ENCODE measurements at regions not wholly inside any gene's neighbourhood (a gene's known extent, or its start where the extent isn't known, plus 50 kb on each side); places are given as distances from the start of the nearest gene placed in this dataset.
"Not testable (repeated sequence)": the region's sequence is repeated elsewhere in the genome, so short reads cannot be mapped to it uniquely, and the experiment has no call there.

GRCh38 chr2:125658583-125658982 lies 997.4 kb upstream of the GYPC start:
- no peak for DNase-seq

GRCh38 chr2:125660369-125660768 lies 995.6 kb upstream of the GYPC start:
- H3K9me3 Mint-ChIP-seq; H3K4me3 Mint-ChIP-seq; H3K27ac Mint-ChIP-seq; H3K27me3 Mint-ChIP-seq (ENCODE audit: low read depth, poor library complexity); DNase-seq; H3K4me1 Mint-ChIP-seq; H3K36me3 Mint-ChIP-seq (ENCODE audit: low read depth): not testable (repeated sequence)

More at GRCh38 chr2:125658583-125658982, 997.4 kb upstream of the GYPC start:
- Mint-ChIP-seq H3K36me3 (ENCODE audit: low read depth) (no peaks in the 10 kb centered on the region), H3K4me3 (no peak overlapping the region), H3K27me3 (ENCODE audit: low read depth, poor library complexity) (peaks cover 5% of the 10 kb centered on the region), H3K27ac (no peak overlapping the region), H3K9me3 (no peaks in the 10 kb centered on the region), H3K4me1 (no peaks in the 10 kb centered on the region)
- TF ChIP-seq, protein P1, sequence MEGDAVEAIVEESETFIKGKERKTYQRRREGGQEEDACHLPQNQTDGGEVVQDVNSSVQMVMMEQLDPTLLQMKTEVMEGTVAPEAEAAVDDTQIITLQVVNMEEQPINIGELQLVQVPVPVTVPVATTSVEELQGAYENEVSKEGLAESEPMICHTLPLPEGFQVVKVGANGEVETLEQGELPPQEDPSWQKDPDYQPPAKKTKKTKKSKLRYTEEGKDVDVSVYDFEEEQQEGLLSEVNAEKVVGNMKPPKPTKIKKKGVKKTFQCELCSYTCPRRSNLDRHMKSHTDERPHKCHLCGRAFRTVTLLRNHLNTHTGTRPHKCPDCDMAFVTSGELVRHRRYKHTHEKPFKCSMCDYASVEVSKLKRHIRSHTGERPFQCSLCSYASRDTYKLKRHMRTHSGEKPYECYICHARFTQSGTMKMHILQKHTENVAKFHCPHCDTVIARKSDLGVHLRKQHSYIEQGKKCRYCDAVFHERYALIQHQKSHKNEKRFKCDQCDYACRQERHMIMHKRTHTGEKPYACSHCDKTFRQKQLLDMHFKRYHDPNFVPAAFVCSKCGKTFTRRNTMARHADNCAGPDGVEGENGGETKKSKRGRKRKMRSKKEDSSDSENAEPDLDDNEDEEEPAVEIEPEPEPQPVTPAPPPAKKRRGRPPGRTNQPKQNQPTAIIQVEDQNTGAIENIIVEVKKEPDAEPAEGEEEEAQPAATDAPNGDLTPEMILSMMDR (IDR thresholded peaks at IDR 0.05), result no peak

DNA sequence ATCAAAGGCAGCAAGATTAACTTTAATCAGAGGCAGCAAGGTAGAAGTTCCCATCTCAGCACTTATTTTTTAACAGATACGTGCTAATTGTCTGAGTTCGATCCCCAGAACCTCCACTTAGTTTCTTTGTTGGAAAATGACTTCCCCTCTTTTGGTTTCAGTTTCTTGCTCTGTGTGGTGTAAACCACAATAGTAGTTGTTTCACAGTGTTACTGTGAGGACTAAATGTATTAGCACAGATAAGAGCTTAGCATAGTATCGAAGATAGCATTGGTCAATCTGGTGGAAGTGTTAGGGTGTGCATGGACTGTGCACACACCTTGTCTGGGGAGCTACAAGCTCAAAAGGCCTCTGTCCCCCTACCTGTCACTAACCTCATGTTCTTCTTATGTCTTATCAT lies 988.3 kb upstream of the GYPC start:
- TF ChIP-seq, protein P1 (IDR thresholded peaks at IDR 0.05), result no peak
- Mint-ChIP-seq H3K27ac (no peak overlapping the region), H3K4me3 (no peak overlapping the region), H3K9me3 (peaks cover 4% of the 10 kb centered on the region), H3K27me3 (ENCODE audit: low read depth, poor library complexity) (peaks cover 6% of the 10 kb centered on the region), H3K4me1 (no peaks in the 10 kb centered on the region), H3K36me3 (ENCODE audit: low read depth) (no peaks in the 10 kb centered on the region)
- DNase-seq, result no peak

DNA sequence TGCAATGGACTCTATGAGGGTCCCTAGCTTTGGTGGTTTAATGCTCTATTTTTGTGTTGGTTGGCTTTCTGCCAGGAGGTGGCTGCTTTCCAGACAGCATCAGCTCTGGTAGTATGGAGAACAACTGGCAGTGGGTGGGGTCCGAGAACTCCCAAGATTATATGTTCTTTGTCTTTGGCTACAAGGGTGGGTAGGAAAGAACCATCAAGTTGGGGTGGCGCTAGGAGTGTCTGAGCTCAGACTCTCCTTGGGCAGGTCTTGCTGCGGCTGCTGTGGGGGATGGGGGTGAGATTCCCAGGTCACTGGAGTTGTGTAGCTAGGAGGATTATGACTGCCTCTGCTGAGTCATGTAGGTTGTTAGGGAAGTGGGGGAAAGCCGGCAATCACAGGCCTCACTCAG lies 976.1 kb upstream of the GYPC start:
- Mint-ChIP-seq H3K36me3 (ENCODE audit: low read depth) (no peaks in the 10 kb centered on the region), H3K4me1 (no peaks in the 10 kb centered on the region), H3K9me3 (peaks cover 7% of the 10 kb centered on the region), H3K27me3 (ENCODE audit: low read depth, poor library complexity) (peaks cover 3% of the 10 kb centered on the region), H3K4me3 (no peak overlapping the region), H3K27ac (no peak overlapping the region)
- TF ChIP-seq, protein P1 (IDR thresholded peaks at IDR 0.05), result no peak
- no peak for DNase-seq

DNA sequence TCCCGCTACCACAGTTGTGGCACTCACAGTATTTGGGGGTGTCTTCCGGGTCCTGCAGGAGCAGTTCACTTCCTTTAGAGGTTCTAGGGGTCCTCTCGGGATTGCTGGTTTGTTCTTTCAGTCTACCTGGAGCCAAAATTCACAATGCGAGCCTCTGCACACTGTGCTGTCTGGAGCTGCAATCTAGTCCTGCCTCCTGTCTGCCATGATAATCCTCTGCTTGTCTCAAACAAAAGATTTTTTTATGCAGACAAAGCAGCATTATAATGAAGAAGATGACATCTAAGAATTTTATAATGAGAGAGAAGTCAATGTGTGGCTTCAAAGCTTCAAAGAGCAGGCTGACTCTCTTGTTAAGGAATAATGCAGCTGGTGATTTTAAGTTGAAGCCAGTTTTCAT lies 975.1 kb upstream of the GYPC start:
- peaks cover 7% of the 10 kb centered on the region for H3K9me3 Mint-ChIP-seq
- no peak overlapping the region for H3K27ac Mint-ChIP-seq
- H3K4me3 Mint-ChIP-seq, result no peak overlapping the region
- H3K4me1 Mint-ChIP-seq, result no peaks in the 10 kb centered on the region
- peaks cover 3% of the 10 kb centered on the region for H3K27me3 Mint-ChIP-seq (ENCODE audit: low read depth, poor library complexity)
- no peaks in the 10 kb centered on the region for H3K36me3 Mint-ChIP-seq (ENCODE audit: low read depth)
- DNase-seq, result no peak
- TF ChIP-seq, protein P1 (IDR thresholded peaks at IDR 0.05), result no peak

DNA sequence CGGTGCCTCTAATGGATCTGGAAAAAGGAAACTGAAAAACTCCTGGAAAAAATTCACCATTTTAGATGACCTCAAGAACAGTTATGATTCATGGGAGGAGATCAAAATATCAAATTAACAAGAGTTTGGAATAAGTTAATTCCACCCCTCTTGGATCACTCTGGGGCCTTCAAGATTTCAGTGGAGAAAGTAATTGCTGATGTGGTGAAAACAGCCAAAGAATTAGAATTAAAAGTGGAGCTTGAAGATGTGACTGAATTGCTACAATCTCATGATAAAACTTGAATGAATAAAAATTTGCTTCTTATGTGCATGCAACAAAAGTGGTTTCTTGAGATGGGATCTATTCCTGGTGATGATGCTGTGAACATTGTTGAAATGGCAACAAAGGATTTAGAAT lies 974.4 kb upstream of the GYPC start:
- H3K9me3 Mint-ChIP-seq, result peaks cover 7% of the 10 kb centered on the region
- no peak for DNase-seq
- H3K36me3 Mint-ChIP-seq (ENCODE audit: low read depth), result no peaks in the 10 kb centered on the region
- H3K27ac Mint-ChIP-seq, result no peak overlapping the region
- H3K4me1 Mint-ChIP-seq, result no peaks in the 10 kb centered on the region
- TF ChIP-seq, protein P1 (IDR thresholded peaks at IDR 0.05), result no peak
- H3K27me3 Mint-ChIP-seq (ENCODE audit: low read depth, poor library complexity), result peaks cover 3% of the 10 kb centered on the region
- no peak overlapping the region for H3K4me3 Mint-ChIP-seq

All from nephron progenitor cell (in vitro differentiated cells).